ENCODE measurements at regions not wholly inside any gene's neighbourhood (a gene's known extent, or its start where the extent isn't known, plus 50 kb on each side); places are given as distances from the start of the nearest gene placed in this dataset.

GRCh38 chr7:118629898-118630438 lies 405.5 kb downstream of the ANKRD7 start:
- H3K79me2 ChIP-seq (ENCODE audit: low read depth) = no peaks in the 10 kb centered on the region
- H3K36me3 ChIP-seq (ENCODE audit: low read depth) = no peaks in the 10 kb centered on the region
- POLR2A ChIA-PET (ENCODE audit: unreplicated experiment) = no interaction called here
- no peaks in the 10 kb centered on the region for H3F3A ChIP-seq (ENCODE audit: insufficient read depth, low read depth)
- no peaks in the 10 kb centered on the region for H3K27me3 ChIP-seq (ENCODE audit: insufficient read depth, low read depth)
- no peak overlapping the region for H2AFZ ChIP-seq
- intact Hi-C loops (cut with micrococcal nuclease; ENCODE audit: unreplicated experiment) = no loop called here
- no peak overlapping the region for H3K4me3 ChIP-seq
- H3K9me2 ChIP-seq (ENCODE audit: insufficient read depth) = no peaks in the 10 kb centered on the region
- TF ChIP-seq CTCF (conservative IDR thresholded peaks at IDR 0.05) (no peak), EZH2 (IDR thresholded peaks at IDR 0.05; ENCODE audit: low read depth) (no peak)
- BruUV-seq (replicated peaks) = no TSS peak
- no peak overlapping the region for H3K27ac ChIP-seq
- no peak for DNase-seq
- no peaks in the 10 kb centered on the region for H4K20me1 ChIP-seq (ENCODE audit: insufficient read depth)
- no peaks in the 10 kb centered on the region for H3K9me3 ChIP-seq (ENCODE audit: insufficient read depth, low read depth)
- CTCF ChIA-PET = interaction anchor here (0.6 kb wide), 1 partner anchor 52 kb away, joined by 3 read pairs; no protein-coding TSS in a partner anchor
- no peaks in the 10 kb centered on the region for H3K4me1 ChIP-seq (replicated peaks; ENCODE audit: insufficient read depth)
- H3K4me2 ChIP-seq = no peak overlapping the region

GRCh38 chr7:118642396-118642795 lies 417.9 kb downstream of the ANKRD7 start:
- Histone ChIP-seq H3K9me2 (ENCODE audit: insufficient read depth) (no peaks in the 10 kb centered on the region), H3K4me2 (no peak overlapping the region), H3F3A (ENCODE audit: insufficient read depth, low read depth) (no peaks in the 10 kb centered on the region), H3K79me2 (ENCODE audit: low read depth) (no peaks in the 10 kb centered on the region), H3K27ac (no peak overlapping the region), H3K4me3 (no peak overlapping the region), H3K27me3 (ENCODE audit: insufficient read depth, low read depth) (no peaks in the 10 kb centered on the region), H4K20me1 (ENCODE audit: insufficient read depth) (no peaks in the 10 kb centered on the region), H2AFZ (no peak overlapping the region), H3K36me3 (ENCODE audit: low read depth) (no peaks in the 10 kb centered on the region), H3K9me3 (ENCODE audit: insufficient read depth, low read depth) (no peaks in the 10 kb centered on the region), H3K4me1 (replicated peaks; ENCODE audit: insufficient read depth) (no peaks in the 10 kb centered on the region)
- no TSS peak for BruUV-seq (replicated peaks)
- DNase-seq = no peak
- no peak for TF ChIP-seq EZH2 (IDR thresholded peaks at IDR 0.05; ENCODE audit: low read depth)
- no peak for TF ChIP-seq CTCF (conservative IDR thresholded peaks at IDR 0.05)
- ChIA-PET CTCF (no interaction called here), POLR2A (ENCODE audit: unreplicated experiment) (no interaction called here)
- intact Hi-C loops (cut with micrococcal nuclease; ENCODE audit: unreplicated experiment) = no loop called here

- Histone ChIP-seq H3K27me3 (ENCODE audit: insufficient read depth, low read depth) (no peaks in the 10 kb centered on the region), H3K27ac (no peak overlapping the region), H3K79me2 (ENCODE audit: low read depth) (no peaks in the 10 kb centered on the region), H3K36me3 (ENCODE audit: low read depth) (no peaks in the 10 kb centered on the region), H3F3A (ENCODE audit: insufficient read depth, low read depth) (no peaks in the 10 kb centered on the region), H3K4me2 (no peak overlapping the region), H2AFZ (no peak overlapping the region), H3K4me1 (replicated peaks; ENCODE audit: insufficient read depth) (no peaks in the 10 kb centered on the region), H3K9me3 (ENCODE audit: insufficient read depth, low read depth) (no peaks in the 10 kb centered on the region), H3K4me3 (no peak overlapping the region), H4K20me1 (ENCODE audit: insufficient read depth) (no peaks in the 10 kb centered on the region), H3K9me2 (ENCODE audit: insufficient read depth) (no peaks in the 10 kb centered on the region)
- intact Hi-C loops (cut with micrococcal nuclease; ENCODE audit: unreplicated experiment) = no loop called here
- ChIA-PET CTCF (no interaction called here), POLR2A (ENCODE audit: unreplicated experiment) (no interaction called here)
- no TSS peak for BruUV-seq (replicated peaks)
- DNase-seq = no peak
- TF ChIP-seq EZH2 (IDR thresholded peaks at IDR 0.05; ENCODE audit: low read depth) (no peak), CTCF (conservative IDR thresholded peaks at IDR 0.05) (no peak)
Observed at GRCh38 chr7:118644346-118644745, 419.8 kb downstream of the ANKRD7 start.
